Fibroblast of mammary gland (primary cell): ENCODE measurements at regions not wholly inside any gene's neighbourhood (a gene's known extent, or its start where the extent isn't known, plus 50 kb on each side); places are given as distances from the start of the nearest gene placed in this dataset.
A peak's percentile ranks its signal among the peaks of the same experiment; 100 is the strongest.

ENCODE experiments used
- DNase-seq: peaks from one replicate; pipeline ENCODE4 v3.0.0-alpha.2; 2010; ENCODE audit warnings: low read depth
- H3K4me3 ChIP-seq: 2 replicates; pipeline ENCODE4 v1.5.1; 2011; ENCODE audit warnings: low read depth, mild to moderate bottlenecking, low read length, moderate library complexity; ENCODE audit not compliant: control insufficient read depth
- TF ChIP-seq, protein P1 (sequence below): conservative IDR thresholded peaks from 2 replicates; pipeline ENCODE4 v1.5.1; 2011; ENCODE audit warnings: low read depth, low read length, inconsistent platforms; ENCODE audit not compliant: control insufficient read depth, insufficient read depth

DNA sequence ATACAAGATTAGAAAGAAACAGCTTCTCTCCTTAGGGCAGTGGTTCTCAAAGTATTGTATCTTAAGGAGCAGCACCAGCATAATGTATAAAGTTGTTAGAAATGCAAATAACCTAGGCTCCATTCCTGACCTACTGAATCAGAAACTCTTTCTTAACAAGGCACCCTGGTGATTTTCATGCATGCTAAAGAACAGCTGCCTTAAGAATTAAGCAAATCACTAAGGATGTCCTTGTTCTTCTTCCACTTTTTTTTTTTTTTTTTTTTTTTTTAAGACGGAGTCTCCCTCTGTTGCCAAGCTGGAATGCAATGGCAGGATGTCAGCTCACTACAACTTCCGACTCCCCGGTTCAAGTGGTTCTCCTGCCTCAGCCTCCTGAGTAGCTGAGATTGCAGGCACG lies 1095.2 kb upstream of the EDIL3 start:
- TF ChIP-seq, protein P1, sequence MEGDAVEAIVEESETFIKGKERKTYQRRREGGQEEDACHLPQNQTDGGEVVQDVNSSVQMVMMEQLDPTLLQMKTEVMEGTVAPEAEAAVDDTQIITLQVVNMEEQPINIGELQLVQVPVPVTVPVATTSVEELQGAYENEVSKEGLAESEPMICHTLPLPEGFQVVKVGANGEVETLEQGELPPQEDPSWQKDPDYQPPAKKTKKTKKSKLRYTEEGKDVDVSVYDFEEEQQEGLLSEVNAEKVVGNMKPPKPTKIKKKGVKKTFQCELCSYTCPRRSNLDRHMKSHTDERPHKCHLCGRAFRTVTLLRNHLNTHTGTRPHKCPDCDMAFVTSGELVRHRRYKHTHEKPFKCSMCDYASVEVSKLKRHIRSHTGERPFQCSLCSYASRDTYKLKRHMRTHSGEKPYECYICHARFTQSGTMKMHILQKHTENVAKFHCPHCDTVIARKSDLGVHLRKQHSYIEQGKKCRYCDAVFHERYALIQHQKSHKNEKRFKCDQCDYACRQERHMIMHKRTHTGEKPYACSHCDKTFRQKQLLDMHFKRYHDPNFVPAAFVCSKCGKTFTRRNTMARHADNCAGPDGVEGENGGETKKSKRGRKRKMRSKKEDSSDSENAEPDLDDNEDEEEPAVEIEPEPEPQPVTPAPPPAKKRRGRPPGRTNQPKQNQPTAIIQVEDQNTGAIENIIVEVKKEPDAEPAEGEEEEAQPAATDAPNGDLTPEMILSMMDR: no peak

DNA sequence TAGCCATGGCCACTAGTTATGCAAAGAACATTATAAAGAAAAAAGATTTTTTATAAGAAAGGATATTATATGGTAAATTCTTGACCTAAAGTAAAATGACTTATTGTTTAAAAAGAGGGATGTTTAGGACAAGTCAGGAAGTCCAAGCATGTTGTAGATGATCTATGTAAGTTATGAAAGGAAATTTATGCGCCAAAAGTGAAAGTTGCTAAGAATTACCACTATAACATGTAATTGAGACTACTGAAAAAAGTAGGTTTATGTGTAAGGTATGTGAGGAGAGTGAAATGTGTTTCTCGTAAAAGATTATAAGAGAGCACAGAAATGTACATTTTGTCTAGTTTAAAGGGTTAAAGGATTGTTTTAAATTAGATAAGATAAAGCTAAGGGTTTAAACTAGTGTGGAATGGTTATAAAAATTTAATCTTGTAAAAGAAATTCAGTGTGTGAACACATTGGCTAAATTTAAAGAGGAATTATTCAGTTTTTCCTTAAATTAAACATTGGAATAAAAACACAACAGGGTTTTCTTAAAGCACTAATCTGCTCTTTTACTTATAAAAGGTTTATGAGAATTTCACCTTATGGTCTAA lies 1100.4 kb upstream of the EDIL3 start:
- TF ChIP-seq, protein P1: no peak
- DNase-seq: peak; percentile 6
- H3K4me3 ChIP-seq: no peak overlapping the region

More for the DNA sequence above, 1095.2 kb upstream of the EDIL3 start:
- no peak for DNase-seq
- H3K4me3 ChIP-seq: no peak overlapping the region

DNA sequence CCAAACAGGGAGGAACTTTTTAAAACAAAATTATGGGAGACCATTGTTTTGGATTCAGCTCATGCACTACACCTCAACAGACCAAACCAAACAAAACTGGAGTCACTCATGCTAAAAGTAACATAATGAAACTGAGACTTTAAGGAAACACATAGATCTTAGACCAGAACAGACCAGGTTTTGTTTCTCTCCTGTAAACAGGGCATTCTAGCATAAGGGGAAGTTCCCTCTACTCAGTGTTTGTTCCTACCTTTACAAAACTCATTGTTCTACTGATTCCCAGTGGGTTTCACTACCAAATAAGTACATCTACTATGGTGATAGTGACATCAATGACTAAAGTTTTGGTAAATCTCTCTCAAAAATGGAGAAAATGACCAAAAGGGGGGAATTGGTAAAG lies 1103.6 kb upstream of the EDIL3 start:
- TF ChIP-seq, protein P1: no peak
- no peak for DNase-seq
- no peak overlapping the region for H3K4me3 ChIP-seq

DNA sequence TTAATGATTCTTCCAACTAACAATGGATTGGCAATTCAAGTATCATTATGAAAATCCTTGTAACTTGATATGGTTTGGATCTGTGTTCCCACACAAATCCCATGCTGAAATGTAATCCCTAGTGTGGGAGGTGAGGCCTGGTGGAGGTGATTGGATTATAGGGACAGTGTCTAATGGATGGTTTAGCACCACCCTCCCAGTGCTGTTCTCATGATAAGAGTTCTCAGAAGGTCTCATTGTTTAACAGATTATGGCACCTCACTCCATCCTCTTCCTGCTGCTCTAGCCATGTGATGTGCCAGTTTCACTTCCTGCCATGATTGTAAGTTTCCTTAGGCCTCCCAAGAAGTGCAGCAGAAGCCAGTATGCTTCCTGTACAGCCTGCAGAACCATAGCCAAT lies 1116.2 kb upstream of the EDIL3 start:
- TF ChIP-seq, protein P1: no peak
- no peak overlapping the region for H3K4me3 ChIP-seq
- no peak for DNase-seq

DNA sequence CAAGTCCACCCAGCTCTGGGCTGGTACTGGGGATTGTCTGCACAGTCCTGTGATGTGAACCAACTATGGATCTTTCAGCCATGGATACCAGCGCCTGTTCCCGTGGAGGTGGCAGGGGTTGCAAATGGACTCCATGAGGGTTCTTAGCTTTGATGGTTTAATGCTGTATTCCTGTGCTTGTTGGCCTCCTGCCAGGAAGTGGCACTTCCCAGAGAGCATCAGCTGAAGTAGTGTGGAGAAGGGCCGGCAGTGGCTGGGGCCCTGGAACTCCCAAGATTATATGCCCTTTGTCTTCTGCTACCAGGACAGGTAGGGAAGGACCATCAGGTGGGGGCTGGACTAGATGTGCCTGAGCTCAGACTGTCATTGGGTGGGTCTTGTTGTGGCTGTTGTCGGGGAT lies 1104.8 kb upstream of the COX7C start:
- DNase-seq: no peak
- TF ChIP-seq, protein P1: no peak
- no peak overlapping the region for H3K4me3 ChIP-seq

DNA sequence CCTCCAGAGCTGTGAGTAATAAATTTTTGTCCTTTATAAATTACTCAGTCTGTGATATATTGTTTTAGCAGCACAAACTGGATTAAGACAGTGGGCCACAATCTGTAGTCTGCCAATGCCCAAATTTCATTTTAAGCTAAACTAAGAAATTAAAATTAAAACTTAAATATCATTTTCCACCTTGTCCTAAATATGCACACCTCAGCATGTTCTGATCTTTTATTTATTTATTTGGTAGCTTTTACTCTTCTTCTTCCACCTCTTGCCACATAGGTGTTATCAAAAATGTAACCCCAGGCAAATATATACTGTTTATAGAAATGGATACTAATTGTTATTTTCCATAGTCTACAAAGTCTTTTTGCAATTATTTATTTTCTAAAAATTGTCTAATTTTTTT lies 1102.2 kb upstream of the COX7C start:
- TF ChIP-seq, protein P1: no peak
- DNase-seq: no peak
- no peak overlapping the region for H3K4me3 ChIP-seq

DNA sequence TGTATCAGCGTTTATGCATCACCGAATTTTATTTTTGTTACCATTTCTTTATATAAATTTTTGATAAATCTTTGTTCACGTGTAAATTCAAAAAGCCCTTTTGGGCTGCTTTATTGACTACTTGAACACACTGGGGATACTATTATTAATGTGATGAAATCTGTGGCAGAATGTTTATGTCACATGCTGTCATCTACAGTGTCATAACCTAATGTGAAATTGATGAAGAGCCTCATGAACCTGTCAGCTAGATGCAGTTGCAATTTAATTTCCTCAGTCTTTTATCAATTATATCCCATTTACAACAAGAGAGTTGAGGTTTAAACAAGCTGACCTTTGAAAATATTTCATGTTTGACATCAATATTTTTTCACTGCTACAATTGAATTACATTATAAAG lies 1100.4 kb upstream of the COX7C start:
- DNase-seq: no peak
- no peak overlapping the region for H3K4me3 ChIP-seq
- TF ChIP-seq, protein P1: no peak
